HepG2 (cell line): ENCODE measurements at regions not wholly inside any gene's neighbourhood (a gene's known extent, or its start where the extent isn't known, plus 50 kb on each side); places are given as distances from the start of the nearest gene placed in this dataset.
A peak's percentile ranks its signal among the peaks of the same experiment; 100 is the strongest.
"Not testable (repeated sequence)": the region's sequence is repeated elsewhere in the genome, so short reads cannot be mapped to it uniquely, and the experiment has no call there.

Source experiments
- ATAC-seq: fragments of 200-7000 bp; cut with Tn5 transposase; 3 replicates; pipeline ENCODE4 v1.9.1; 2020; ENCODE audit warnings: mild to moderate bottlenecking, moderate library complexity
- BruUV-seq: library from RNA; stranded (reverse); fragments of 400-500 nt; replicated peaks from 2 replicates; lab custom pipeline; 2021; lab: Mats Ljungman, UMichigan
- CTCF ChIA-PET: fragments of 300-600 bp; formaldehyde crosslinking; extraction: SDS; loops from one replicate; lab custom pipeline; 2021; ENCODE audit warnings: low total read pairs, inconsistent platforms, low intra/inter-chr PET ratio; lab: Yijun Ruan, JAX
- POLR2A ChIA-PET: fragments of 350-600 bp; sonication (Branson Sonifier 250); formaldehyde crosslinking; loops from one replicate; lab custom pipeline; 2020; ENCODE audit warnings: antibody characterized with exemption, inconsistent platforms; lab: Yijun Ruan, JAX
- DNase-seq: peaks from one replicate; pipeline ENCODE4 v3.0.0-alpha.2; 2015; ENCODE audit warnings: low spot score
- FAIRE-seq: peaks from 3 replicates; lab custom pipeline; 2011; peaks lifted over from hg19 to GRCh38; lab: Jason Lieb, UNC
- H2AFZ ChIP-seq: one replicate; pipeline ENCODE4 v1.6.1; 2011; ENCODE audit warnings: low read length, inconsistent platforms
- H3K27ac ChIP-seq: fragments of 300-600 bp; 3 replicates; pipeline ENCODE4 v1.8.0; 2011; ENCODE audit warnings: mixed run types, mild to moderate bottlenecking, mixed read lengths, low read length, inconsistent platforms; ENCODE audit not compliant: insufficient read depth; ENCODE audit errors: extremely low read length
- H3K27me3 ChIP-seq, 2 experiments: fragments of 200-600 bp in 1 of 2; 2 replicates in 1 of 2; 3 replicates in 1 of 2; pipeline versions ENCODE4 v1.6.0 to v1.8.0; 2011; ENCODE audit warnings: low read length in 2 of 2, mild to moderate bottlenecking in 2 of 2, moderate library complexity in 2 of 2, inconsistent platforms in 1 of 2; ENCODE audit not compliant: insufficient read depth in 2 of 2, control insufficient read depth in 1 of 2
- H3K36me3 ChIP-seq, 2 experiments: fragments of 200-600 bp in 1 of 2; replicated peaks in 1 of 2; 2 replicates in 1 of 2; 3 replicates in 1 of 2; pipeline versions ENCODE4 v1.5.1 to v1.8.0; 2011; ENCODE audit warnings: low read length in 2 of 2, inconsistent platforms in 1 of 2; ENCODE audit not compliant: insufficient read depth in 2 of 2, control insufficient read depth in 1 of 2
- H3K4me1 ChIP-seq: 2 replicates; pipeline ENCODE4 v1.5.1; 2012; ENCODE audit warnings: low read length, inconsistent platforms; ENCODE audit not compliant: insufficient read depth
- H3K4me2 ChIP-seq: 2 replicates; pipeline ENCODE4 v1.6.0; 2011; ENCODE audit warnings: low read depth, low read length, inconsistent platforms
- H3K4me3 ChIP-seq, 3 experiments: fragments of 200-600 bp in 1 of 3; sonication (generic), shearing (Covaris generic) in 1 of 3; replicated peaks in 1 of 3; 2 replicates each; pipeline ENCODE4 v1.5.1; 2011 to 2016; ENCODE audit warnings: low read length in 3 of 3, inconsistent platforms in 2 of 3, low read depth in 2 of 3, mild to moderate bottlenecking in 2 of 3, control low read depth in 1 of 3, mixed read lengths in 1 of 3; ENCODE audit not compliant: insufficient read depth in 1 of 3
- H3K79me2 ChIP-seq: one replicate; pipeline ENCODE4 v1.6.1; 2011; ENCODE audit warnings: low read length, inconsistent platforms; ENCODE audit not compliant: insufficient read depth
- H3K9ac ChIP-seq: 2 replicates; pipeline ENCODE4 v1.6.0; 2011; ENCODE audit warnings: mild to moderate bottlenecking, low read depth, low read length, inconsistent platforms; ENCODE audit not compliant: insufficient read depth
- H3K9me3 ChIP-seq: 2 replicates; pipeline ENCODE4 v1.5.1; 2012; ENCODE audit warnings: mild to moderate bottlenecking, low read length
- H4K20me1 ChIP-seq: 2 replicates; pipeline ENCODE4 v1.6.0; 2011; ENCODE audit warnings: inconsistent platforms, mild to moderate bottlenecking, low read length, moderate library complexity; ENCODE audit not compliant: insufficient read depth
- CBX5 ChIP-seq: sonication (generic); formaldehyde crosslinking; IDR thresholded peaks from 2 replicates; pipeline ENCODE4 v1.4.0; 2020; ENCODE audit warnings: missing genetic modification reagents, borderline replicate concordance
- GATAD1 ChIP-seq: IDR thresholded peaks from 2 replicates; pipeline ENCODE4 v1.6.1; 2016; ENCODE audit warnings: missing genetic modification reagents, missing compliant biosample characterization
- HOXA3 ChIP-seq: sonication (generic); formaldehyde crosslinking; IDR thresholded peaks from 2 replicates; pipeline ENCODE4 v1.5.0; 2020; ENCODE audit warnings: missing genetic modification reagents
- HOXA5 ChIP-seq: sonication (generic); formaldehyde crosslinking; IDR thresholded peaks from 2 replicates; pipeline ENCODE4 v1.4.0; 2020; ENCODE audit warnings: missing genetic modification reagents
- KLF12 ChIP-seq: sonication (generic); formaldehyde crosslinking; IDR thresholded peaks from 2 replicates; pipeline ENCODE4 v1.4.0; 2020; ENCODE audit warnings: missing genetic modification reagents, borderline replicate concordance
- MED1 ChIP-seq: sonication (generic); formaldehyde crosslinking; IDR thresholded peaks from 2 replicates; pipeline ENCODE4 v1.4.0; 2020; ENCODE audit warnings: missing genetic modification reagents
- SP5 ChIP-seq: IDR thresholded peaks from 2 replicates; pipeline ENCODE4 v1.6.1; 2016; ENCODE audit warnings: low read depth, borderline replicate concordance
- XBP1 ChIP-seq: sonication (generic); formaldehyde crosslinking; IDR thresholded peaks from 2 replicates; pipeline ENCODE4 v1.5.0; 2020; ENCODE audit warnings: missing genetic modification reagents
- ZFAT ChIP-seq: sonication (generic); formaldehyde crosslinking; conservative IDR thresholded peaks from 2 replicates; pipeline ENCODE4 v1.8.1; 2023; ENCODE audit warnings: missing genetic modification reagents, inconsistent platforms
- ZNF256 ChIP-seq: sonication (generic); formaldehyde crosslinking; conservative IDR thresholded peaks from 2 replicates; pipeline ENCODE4 v1.4.0; 2020; ENCODE audit warnings: missing genetic modification reagents
- ZNF263 ChIP-seq: sonication (generic); formaldehyde crosslinking; IDR thresholded peaks from 2 replicates; pipeline ENCODE4 v1.4.0; 2020; ENCODE audit warnings: missing genetic modification reagents
- ZNF264 ChIP-seq: sonication (generic); formaldehyde crosslinking; IDR thresholded peaks from 2 replicates; pipeline ENCODE4 v1.4.0; 2020; ENCODE audit warnings: missing genetic modification reagents
- ZNF557 ChIP-seq: sonication (generic); formaldehyde crosslinking; IDR thresholded peaks from 2 replicates; pipeline ENCODE4 v1.4.0; 2020; ENCODE audit warnings: missing genetic modification reagents
- ZNF629 ChIP-seq: sonication (generic); formaldehyde crosslinking; conservative IDR thresholded peaks from 2 replicates; pipeline ENCODE4 v1.5.0; 2020; ENCODE audit warnings: missing genetic modification reagents
- WGBS: methylation state at CpG from one replicate; pipeline ENCODE4 v1.1.6; 2017; ENCODE audit warnings: low lambda C conversion rate; 5-methylcytosine and 5-hydroxymethylcytosine counted together
- in situ Hi-C: cut with HindIII; loops from 2 replicates; pipeline ENCODE4 v1.10.0; 2017; ENCODE audit warnings: low pct_unique_long_range_greater_than_20kb; ENCODE audit not compliant: extremely low pct_ligation_motif_present
- intact Hi-C: fragments of 100-400 bp; cut with micrococcal nuclease; formaldehyde crosslinking; loops from one replicate; pipeline ENCODE4 v1.10.0; 2022; ENCODE audit not compliant: unreplicated experiment
- TF ChIP-seq, protein P1 (sequence below): sonication (generic); formaldehyde crosslinking; IDR thresholded peaks from 2 replicates; pipeline ENCODE4 v1.4.0; 2020; ENCODE audit warnings: missing genetic modification reagents
- TF ChIP-seq, protein P2 (sequence below): sonication (generic); formaldehyde crosslinking; IDR thresholded peaks from 2 replicates; pipeline ENCODE4 v1.4.0; 2020; ENCODE audit warnings: missing genetic modification reagents
- TF ChIP-seq, protein P3 (sequence below), 2 experiments: sonication (generic) in 1 of 2; formaldehyde crosslinking in 1 of 2; IDR thresholded peaks; 2 replicates each; pipeline versions ENCODE4 v1.4.0 to v1.6.1; 2018 to 2020; ENCODE audit warnings: missing genetic modification reagents in 2 of 2, borderline replicate concordance in 1 of 2, low read depth in 1 of 2, mild to moderate bottlenecking in 1 of 2, missing biosample characterization in 1 of 2

DNA sequence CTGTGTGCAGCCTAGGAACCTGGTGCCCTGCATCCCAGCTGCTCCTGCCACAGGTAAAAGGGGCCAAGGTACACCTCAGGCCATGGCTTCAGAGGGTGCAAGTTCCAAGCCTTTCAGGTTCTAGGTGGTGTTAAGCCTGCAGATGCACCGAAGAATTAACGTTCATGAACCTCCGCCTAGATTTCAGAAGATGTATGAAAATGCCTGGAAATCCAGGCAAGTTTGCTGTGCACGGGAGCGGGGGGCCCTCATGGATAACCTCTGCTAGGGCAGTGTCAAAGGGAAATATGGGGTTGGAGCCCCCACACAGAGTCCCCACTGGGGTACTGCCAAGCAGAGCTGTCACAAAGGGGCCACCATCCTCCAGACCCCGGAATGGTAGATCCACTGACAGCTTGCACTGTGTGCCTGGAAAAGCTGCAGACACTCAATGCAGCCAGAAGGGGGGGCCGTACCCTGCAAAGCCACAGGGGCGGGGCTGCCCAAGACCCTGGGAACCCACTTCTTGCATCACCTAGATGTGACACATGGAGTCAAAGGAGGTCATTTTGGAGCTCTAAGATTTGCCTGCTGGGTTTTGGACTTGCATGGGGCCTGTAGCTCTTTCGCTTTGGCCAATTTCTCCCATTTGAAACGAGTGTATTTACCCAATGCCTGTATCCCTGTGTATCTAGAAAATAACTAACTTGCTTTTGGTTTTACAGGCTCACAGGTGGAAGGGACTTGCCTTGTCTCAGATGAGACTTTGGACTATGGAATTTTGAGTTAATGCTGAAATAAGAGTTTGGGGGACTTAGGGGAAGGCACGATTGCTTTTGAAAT is 145.2 kb upstream of the C1QTNF3 start:
- in situ Hi-C loops, result loop anchor here (25.0 kb wide), 1 partner anchor 274 kb away; no protein-coding TSS in a partner anchor
- H2AFZ ChIP-seq, BruUV-seq: not testable (repeated sequence)
- TF ChIP-seq ZNF256 (CRISPR knock-in tag), result peak; percentile 53; the same call in 1 of the 2 replicates
- TF ChIP-seq, protein P1, sequence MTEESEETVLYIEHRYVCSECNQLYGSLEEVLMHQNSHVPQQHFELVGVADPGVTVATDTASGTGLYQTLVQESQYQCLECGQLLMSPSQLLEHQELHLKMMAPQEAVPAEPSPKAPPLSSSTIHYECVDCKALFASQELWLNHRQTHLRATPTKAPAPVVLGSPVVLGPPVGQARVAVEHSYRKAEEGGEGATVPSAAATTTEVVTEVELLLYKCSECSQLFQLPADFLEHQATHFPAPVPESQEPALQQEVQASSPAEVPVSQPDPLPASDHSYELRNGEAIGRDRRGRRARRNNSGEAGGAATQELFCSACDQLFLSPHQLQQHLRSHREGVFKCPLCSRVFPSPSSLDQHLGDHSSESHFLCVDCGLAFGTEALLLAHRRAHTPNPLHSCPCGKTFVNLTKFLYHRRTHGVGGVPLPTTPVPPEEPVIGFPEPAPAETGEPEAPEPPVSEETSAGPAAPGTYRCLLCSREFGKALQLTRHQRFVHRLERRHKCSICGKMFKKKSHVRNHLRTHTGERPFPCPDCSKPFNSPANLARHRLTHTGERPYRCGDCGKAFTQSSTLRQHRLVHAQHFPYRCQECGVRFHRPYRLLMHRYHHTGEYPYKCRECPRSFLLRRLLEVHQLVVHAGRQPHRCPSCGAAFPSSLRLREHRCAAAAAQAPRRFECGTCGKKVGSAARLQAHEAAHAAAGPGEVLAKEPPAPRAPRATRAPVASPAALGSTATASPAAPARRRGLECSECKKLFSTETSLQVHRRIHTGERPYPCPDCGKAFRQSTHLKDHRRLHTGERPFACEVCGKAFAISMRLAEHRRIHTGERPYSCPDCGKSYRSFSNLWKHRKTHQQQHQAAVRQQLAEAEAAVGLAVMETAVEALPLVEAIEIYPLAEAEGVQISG (CRISPR knock-in tag), result peak; percentile 58; the same call in 1 of the 2 replicates
- peak; percentile 92 for TF ChIP-seq KLF12 (CRISPR knock-in tag)
- TF ChIP-seq HOXA5 (CRISPR knock-in tag), result peak; percentile 71; the same call in 1 of the 2 replicates
- TF ChIP-seq MED1 (CRISPR knock-in tag), result peak; percentile 48
- 0 out of 2 replicates have a peak, but pooled peaks have one; percentile 36 for TF ChIP-seq ZNF264 (CRISPR knock-in tag)
- 0 out of 2 replicates have a peak, but pooled peaks have one; percentile 14 for TF ChIP-seq GATAD1
- 0 out of 2 replicates have a peak, but pooled peaks have one; percentile 29 for TF ChIP-seq XBP1 (CRISPR knock-in tag)
- TF ChIP-seq ZNF629 (CRISPR knock-in tag), result 0 out of 2 replicates have a peak, but pooled peaks have one; percentile 38
- peak; percentile 73; the same call in 1 of the 2 replicates for TF ChIP-seq ZFAT (CRISPR knock-in tag)
- peak; percentile 45; the same call in 1 of the 2 replicates for TF ChIP-seq HOXA3 (CRISPR knock-in tag)
- TF ChIP-seq, protein P2, sequence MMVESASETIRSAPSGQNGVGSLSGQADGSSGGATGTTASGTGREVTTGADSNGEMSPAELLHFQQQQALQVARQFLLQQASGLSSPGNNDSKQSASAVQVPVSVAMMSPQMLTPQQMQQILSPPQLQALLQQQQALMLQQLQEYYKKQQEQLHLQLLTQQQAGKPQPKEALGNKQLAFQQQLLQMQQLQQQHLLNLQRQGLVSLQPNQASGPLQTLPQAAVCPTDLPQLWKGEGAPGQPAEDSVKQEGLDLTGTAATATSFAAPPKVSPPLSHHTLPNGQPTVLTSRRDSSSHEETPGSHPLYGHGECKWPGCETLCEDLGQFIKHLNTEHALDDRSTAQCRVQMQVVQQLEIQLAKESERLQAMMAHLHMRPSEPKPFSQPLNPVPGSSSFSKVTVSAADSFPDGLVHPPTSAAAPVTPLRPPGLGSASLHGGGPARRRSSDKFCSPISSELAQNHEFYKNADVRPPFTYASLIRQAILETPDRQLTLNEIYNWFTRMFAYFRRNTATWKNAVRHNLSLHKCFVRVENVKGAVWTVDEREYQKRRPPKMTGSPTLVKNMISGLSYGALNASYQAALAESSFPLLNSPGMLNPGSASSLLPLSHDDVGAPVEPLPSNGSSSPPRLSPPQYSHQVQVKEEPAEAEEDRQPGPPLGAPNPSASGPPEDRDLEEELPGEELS (CRISPR knock-in tag), result peak; percentile 35; the same call in 1 of the 2 replicates
- TF ChIP-seq ZNF263 (CRISPR knock-in tag), result 0 out of 2 replicates have a peak, but pooled peaks have one; percentile 12
- peak; percentile 85 for TF ChIP-seq SP5 (CRISPR knock-in tag)
- TF ChIP-seq, protein P3, sequence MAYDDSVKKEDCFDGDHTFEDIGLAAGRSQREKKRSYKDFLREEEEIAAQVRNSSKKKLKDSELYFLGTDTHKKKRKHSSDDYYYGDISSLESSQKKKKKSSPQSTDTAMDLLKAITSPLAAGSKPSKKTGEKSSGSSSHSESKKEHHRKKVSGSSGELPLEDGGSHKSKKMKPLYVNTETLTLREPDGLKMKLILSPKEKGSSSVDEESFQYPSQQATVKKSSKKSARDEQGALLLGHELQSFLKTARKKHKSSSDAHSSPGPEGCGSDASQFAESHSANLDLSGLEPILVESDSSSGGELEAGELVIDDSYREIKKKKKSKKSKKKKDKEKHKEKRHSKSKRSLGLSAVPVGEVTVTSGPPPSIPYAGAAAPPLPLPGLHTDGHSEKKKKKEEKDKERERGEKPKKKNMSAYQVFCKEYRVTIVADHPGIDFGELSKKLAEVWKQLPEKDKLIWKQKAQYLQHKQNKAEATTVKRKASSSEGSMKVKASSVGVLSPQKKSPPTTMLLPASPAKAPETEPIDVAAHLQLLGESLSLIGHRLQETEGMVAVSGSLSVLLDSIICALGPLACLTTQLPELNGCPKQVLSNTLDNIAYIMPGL (CRISPR knock-in tag; IDR thresholded peaks at IDR 0.05; ENCODE audit: borderline replicate concordance in 1 of 2, low read depth in 1 of 2), result 0 out of 4 replicates have a peak, but pooled peaks of 1 of the 2 experiments have one; percentile 36
- peak; percentile 74; the same call in 1 of the 2 replicates for TF ChIP-seq ZNF557 (CRISPR knock-in tag)
- peak; percentile 39; the same call in 1 of the 2 replicates for TF ChIP-seq CBX5 (CRISPR knock-in tag)

More for the DNA sequence above, 145.2 kb upstream of the C1QTNF3 start:
- FAIRE-seq, H4K20me1 ChIP-seq, H3K27ac ChIP-seq, H3K9me3 ChIP-seq, H3K4me1 ChIP-seq, H3K9ac ChIP-seq, H3K4me2 ChIP-seq, H3K27me3 ChIP-seq, CTCF ChIA-PET, H3K79me2 ChIP-seq, H3K36me3 ChIP-seq, H3K4me3 ChIP-seq, ATAC-seq, POLR2A ChIA-PET, intact Hi-C loops: not testable (repeated sequence)
- 91% methylated on average over 10 of the region's 11 CpGs for WGBS
- DNase-seq, result peak; percentile 61
